IMR-90 (cell line): ENCODE measurements at regions not wholly inside any gene's neighbourhood (a gene's known extent, or its start where the extent isn't known, plus 50 kb on each side); places are given as distances from the start of the nearest gene placed in this dataset.

ENCODE experiments used
- ATAC-seq: fragments of 200-7000 bp; cut with Tn5 transposase; 2 replicates; pipeline ENCODE4 v1.9.1; 2020; ENCODE audit warnings: low read depth, mild to moderate bottlenecking, moderate library complexity
- BruUV-seq: library from RNA; stranded (reverse); fragments of 400-500 nt; replicated peaks from 2 replicates; lab custom pipeline; 2021; lab: Mats Ljungman, UMichigan
- CTCF ChIA-PET: fragments of 300-600 bp; formaldehyde crosslinking; extraction: SDS; loops from one replicate; lab custom pipeline; 2021; ENCODE audit warnings: antibody characterized with exemption; lab: Yijun Ruan, JAX
- POLR2A ChIA-PET: fragments of 300-600 bp; sonication (Branson Sonifier 250); formaldehyde crosslinking; loops from one replicate; lab custom pipeline; 2022; ENCODE audit warnings: antibody characterized with exemption; ENCODE audit not compliant: unreplicated experiment; lab: Charles Lee
- DNase-seq: peaks from one replicate; pipeline ENCODE4 v3.0.0; 2013
- H2AFZ ChIP-seq: replicated peaks from 2 replicates; pipeline ENCODE3; 2013; ENCODE audit warnings: low read length, mild to moderate bottlenecking; ENCODE audit not compliant: poor library complexity
- H2AK5ac ChIP-seq: 2 replicates; pipeline ENCODE4 v1.6.1; 2013; ENCODE audit warnings: low read depth, low read length, inconsistent platforms
- H2AK9ac ChIP-seq: replicated peaks from 2 replicates; pipeline ENCODE3; 2013; ENCODE audit warnings: mild to moderate bottlenecking, low read depth, low read length, moderate library complexity; ENCODE audit not compliant: poor library complexity
- H2BK120ac ChIP-seq: 2 replicates; pipeline ENCODE4 v1.6.1; 2013; ENCODE audit warnings: low read depth, low read length, inconsistent platforms
- H2BK15ac ChIP-seq: 3 replicates; pipeline ENCODE4 v1.6.1; 2013; ENCODE audit warnings: low read depth, low read length, inconsistent platforms
- H2BK20ac ChIP-seq: 2 replicates; pipeline ENCODE4 v1.6.1; 2013; ENCODE audit warnings: low read depth, mild to moderate bottlenecking, inconsistent platforms, low read length, moderate library complexity
- H2BK5ac ChIP-seq: 2 replicates; pipeline ENCODE4 v1.6.1; 2013; ENCODE audit warnings: mild to moderate bottlenecking, low read depth, low read length, inconsistent platforms; ENCODE audit not compliant: poor library complexity, severe bottlenecking
- H3K14ac ChIP-seq: replicated peaks from 2 replicates; pipeline ENCODE4 v1.6.1; 2013; ENCODE audit warnings: low read depth, low read length, inconsistent platforms
- H3K18ac ChIP-seq: 2 replicates; pipeline ENCODE4 v1.6.1; 2013; ENCODE audit warnings: low read depth, low read length, control low read depth
- H3K23ac ChIP-seq: 2 replicates; pipeline ENCODE4 v1.6.1; 2013; ENCODE audit warnings: low read depth, low read length, inconsistent platforms
- H3K27ac ChIP-seq: 2 replicates; pipeline ENCODE4 v1.5.1; 2013; ENCODE audit warnings: mild to moderate bottlenecking, control low read depth, low read length; ENCODE audit not compliant: insufficient read depth
- H3K27me3 ChIP-seq: 2 replicates; pipeline ENCODE4 v1.6.1; 2013; ENCODE audit warnings: low read length; ENCODE audit not compliant: control insufficient read depth, insufficient read depth
- H3K36me3 ChIP-seq: 2 replicates; pipeline ENCODE4 v1.6.1; 2013; ENCODE audit warnings: low read length, mixed read lengths; ENCODE audit not compliant: control insufficient read depth, insufficient read depth
- H3K4ac ChIP-seq: 2 replicates; pipeline ENCODE4 v1.6.1; 2013; ENCODE audit warnings: low read depth, low read length, inconsistent platforms
- H3K4me1 ChIP-seq: 2 replicates; pipeline ENCODE4 v1.6.1; 2013; ENCODE audit warnings: low read length, mixed read lengths; ENCODE audit not compliant: control insufficient read depth, insufficient read depth
- H3K4me2 ChIP-seq: 2 replicates; pipeline ENCODE4 v1.6.1; 2013; ENCODE audit warnings: low read depth, mild to moderate bottlenecking, control low read depth, low read length, moderate library complexity
- H3K4me3 ChIP-seq: 2 replicates; pipeline ENCODE4 v1.5.1; 2013; ENCODE audit warnings: low read depth, mild to moderate bottlenecking, control low read depth, low read length, moderate library complexity; ENCODE audit not compliant: insufficient read depth
- H3K56ac ChIP-seq: 2 replicates; pipeline ENCODE4 v1.6.1; 2013; ENCODE audit warnings: low read length, inconsistent platforms; ENCODE audit not compliant: insufficient read depth; ENCODE audit errors: extremely low read depth
- H3K79me1 ChIP-seq, 2 experiments: 2 replicates each; pipeline ENCODE4 v1.6.1; 2013; ENCODE audit warnings: low read length in 2 of 2, inconsistent platforms in 1 of 2, low read depth in 1 of 2
- H3K9ac ChIP-seq: 2 replicates; pipeline ENCODE4 v1.6.1; 2013; ENCODE audit warnings: low read depth, low read length, control low read depth
- H3K9me1 ChIP-seq: 2 replicates; pipeline ENCODE4 v1.6.1; 2013; ENCODE audit warnings: low read length, inconsistent platforms; ENCODE audit not compliant: insufficient read depth
- H3K9me3 ChIP-seq: 2 replicates; pipeline ENCODE4 v1.6.1; 2013; ENCODE audit warnings: low read length; ENCODE audit not compliant: control insufficient read depth, insufficient read depth
- H4K20me1 ChIP-seq: 2 replicates; pipeline ENCODE4 v1.6.1; 2013; ENCODE audit warnings: low read length, inconsistent platforms; ENCODE audit not compliant: insufficient read depth
- H4K5ac ChIP-seq: 2 replicates; pipeline ENCODE4 v1.6.1; 2013; ENCODE audit warnings: mild to moderate bottlenecking, low read depth, low read length, control low read depth
- H4K8ac ChIP-seq, 2 experiments: 2 replicates each; pipeline ENCODE4 v1.6.1; 2013; ENCODE audit warnings: low read depth in 2 of 2, low read length in 2 of 2, control low read depth in 1 of 2, inconsistent platforms in 1 of 2
- H4K91ac ChIP-seq: 2 replicates; pipeline ENCODE4 v1.6.1; 2013; ENCODE audit warnings: low read depth, low read length, inconsistent platforms; ENCODE audit not compliant: insufficient read depth
- CTCF ChIP-seq: conservative IDR thresholded peaks from 2 replicates; pipeline ENCODE4 v1.5.1; 2012; ENCODE audit warnings: mild to moderate bottlenecking, low read depth, low read length, improper control_type of control experiment
- WGBS, 2 experiments: methylation state at CpG; one replicate each; pipeline versions ENCODE4 v1.1.5 to v1.1.7; 2013; ENCODE audit warnings: missing lambda C conversion rate in 2 of 2; ENCODE audit not compliant: insufficient read length in 1 of 2; ENCODE audit errors: extremely low coverage in 2 of 2; 5-methylcytosine and 5-hydroxymethylcytosine counted together
- dilution Hi-C: fragments of 300-500 bp; cut with HindIII; formaldehyde crosslinking; loops from one replicate; pipeline ENCODE4 v1.14.3; 2018; ENCODE audit warnings: low sequenced_read_pairs; ENCODE audit not compliant: unreplicated experiment
- in situ Hi-C: fragments of 300-500 bp; cut with MboI; formaldehyde crosslinking; loops from 3 replicates; pipeline ENCODE4 v1.14.3; 2019; ENCODE audit warnings: low sequenced_read_pairs, inconsistent platforms, mixed read lengths
- intact Hi-C: fragments of 100-400 bp; cut with micrococcal nuclease; formaldehyde crosslinking; loops from 2 replicates; pipeline ENCODE4 v1.10.0; 2022

- Histone ChIP-seq H2BK120ac (peak overlapping the region; percentile 74), H3K79me1 (peaks cover 0 to 6% of the 10 kb centered on the region in 2 experiments; a peak in 2 of 4 replicates), H3K14ac (peak overlapping the region; percentile 33), H3K4me1 (peaks cover 18% of the 10 kb centered on the region), H3K18ac (peak overlapping the region; percentile 90; the same call in 1 of the 2 replicates), H3K27me3 (no peaks in the 10 kb centered on the region), H3K4me3 (no peak overlapping the region), H3K9me3 (no peaks in the 10 kb centered on the region), H4K5ac (peak overlapping the region; percentile 35; the same call in 1 of the 2 replicates), H2AFZ (no peak overlapping the region), H3K9ac (no peak overlapping the region), H2BK15ac (peak overlapping the region; percentile 54; the same call in 2 of the 3 replicates), H4K8ac (peak overlapping the region in 1 of 2 experiments; percentile 36; a peak in 1 of 4 replicates), H3K27ac (no peak overlapping the region), H2BK5ac (no peak overlapping the region), H3K23ac (peak overlapping the region; percentile 19; the same call in 1 of the 2 replicates), H3K4ac (peak overlapping the region; percentile 78), H2AK9ac (no peak overlapping the region), H3K4me2 (no peak overlapping the region), H2BK20ac (peak overlapping the region; percentile 67; the same call in 1 of the 2 replicates), H4K91ac (peak overlapping the region; percentile 63), H3K36me3 (no peaks in the 10 kb centered on the region), H3K56ac (no peak overlapping the region), H2AK5ac (peak overlapping the region; percentile 65), H4K20me1 (no peaks in the 10 kb centered on the region), H3K9me1 (peaks cover 15% of the 10 kb centered on the region)
- DNase-seq = no peak
- no peak for TF ChIP-seq CTCF
- POLR2A ChIA-PET = interaction anchor here (0.6 kb wide), 1 partner anchor 259 kb away, joined by 3 read pairs; no protein-coding TSS in a partner anchor
- dilution Hi-C loops (no loop called here), in situ Hi-C loops (no loop called here), intact Hi-C loops (no loop called here)
- WGBS, 2 experiments = 60% methylated on average over 1 of the region's 9 CpGs; no CpG with 5 or more reads in 1 of the 2 experiments
- no peak for ATAC-seq
- no TSS peak for BruUV-seq
- CTCF ChIA-PET = interaction anchor here (0.6 kb wide), 2 partner anchors 336 to 662 kb away, joined by 3 to 4 read pairs; no protein-coding TSS in a partner anchor
Observed at GRCh38 chr6:139580592-139581484, 206.4 kb upstream of the CITED2 start.
